HCT116 (cell line): ENCODE measurements at regions not wholly inside any gene's neighbourhood (a gene's known extent, or its start where the extent isn't known, plus 50 kb on each side); places are given as distances from the start of the nearest gene placed in this dataset.
"Not testable (repeated sequence)": the region's sequence is repeated elsewhere in the genome, so short reads cannot be mapped to it uniquely, and the experiment has no call there.

Source experiments
- ATAC-seq: fragments of 200-7000 bp; cut with Tn5 transposase; 2 replicates; pipeline ENCODE4 v1.9.1; 2020; ENCODE audit warnings: mild to moderate bottlenecking, moderate library complexity
- BruUV-seq: library from RNA; stranded (reverse); fragments of 400-500 nt; replicated peaks from 2 replicates; lab custom pipeline; 2021; lab: Mats Ljungman, UMichigan
- CTCF ChIA-PET: fragments of 300-600 bp; sonication (Branson Sonifier 250); formaldehyde crosslinking; loops from one replicate; lab custom pipeline; 2021; ENCODE audit warnings: antibody characterized with exemption; lab: Charles Lee
- POLR2A ChIA-PET: fragments of 300-600, 350-600 bp; sonication (Branson Sonifier 250); formaldehyde crosslinking; loops from one replicate; lab custom pipeline; 2021; ENCODE audit warnings: antibody characterized with exemption; lab: Charles Lee
- RAD21 ChIA-PET, 2 experiments: fragments of 300-600 bp; sonication (Branson Sonifier 250); formaldehyde crosslinking; loops; one replicate each; lab custom pipeline; 2023; ENCODE audit warnings: low total read pairs in 2 of 2; ENCODE audit not compliant: uncharacterized antibody in 2 of 2, unreplicated experiment in 2 of 2, low non-redundant PET in 1 of 2; lab: Charles Lee
- DNase-seq: peaks from one replicate; pipeline ENCODE4 v3.0.0-alpha.2; 2010; ENCODE audit warnings: low read depth, low spot score
- H2AFZ ChIP-seq: fragments of 200-600 bp; shearing (Covaris generic), sonication (generic); 2 replicates; pipeline ENCODE4 v1.6.1; 2017; ENCODE audit warnings: low read depth, mixed run types, mixed read lengths, antibody characterized with exemption, low read length; ENCODE audit not compliant: poor library complexity, severe bottlenecking
- H3K27ac ChIP-seq: 2 replicates; pipeline ENCODE4 v1.5.1; 2012; ENCODE audit warnings: low read depth, low read length
- H3K27me3 ChIP-seq: fragments of 200-600 bp; sonication (generic); 2 replicates; pipeline ENCODE4 v1.6.1; 2016; ENCODE audit warnings: mixed run types, low read length, mixed read lengths; ENCODE audit not compliant: insufficient read depth
- H3K36me3 ChIP-seq, 2 experiments: fragments of 200-500 bp in 1 of 2; fragments of 200-600 bp in 1 of 2; sonication (Bioruptor generic) in 1 of 2; sonication (generic) in 1 of 2; 2 replicates each; pipeline versions ENCODE4 v1.5.1 to v1.6.1; 2014 to 2016; ENCODE audit warnings: low read length in 2 of 2, inconsistent platforms in 1 of 2, mixed read lengths in 1 of 2, mixed run types in 1 of 2; ENCODE audit not compliant: insufficient read depth in 2 of 2, control insufficient read depth in 1 of 2
- H3K4me1 ChIP-seq, 2 experiments: fragments of 200-600 bp in 1 of 2; sonication (generic) in 1 of 2; 2 replicates each; pipeline versions ENCODE4 v1.5.1 to v1.6.1; 2012 to 2017; ENCODE audit warnings: low read length in 2 of 2, inconsistent platforms in 1 of 2, mild to moderate bottlenecking in 1 of 2, mixed read lengths in 1 of 2, mixed run types in 1 of 2, moderate library complexity in 1 of 2; ENCODE audit not compliant: insufficient read depth in 2 of 2, control insufficient read depth in 1 of 2
- H3K4me2 ChIP-seq: fragments of 200-600 bp; sonication (generic); 2 replicates; pipeline ENCODE4 v1.6.1; 2017; ENCODE audit warnings: mixed run types, low read length, mixed read lengths
- H3K4me3 ChIP-seq, 2 experiments: fragments of 200-600 bp in 1 of 2; sonication (generic) in 1 of 2; replicated peaks in 1 of 2; 2 replicates each; pipeline ENCODE4 v1.5.1; 2011 to 2016; ENCODE audit warnings: low read length in 2 of 2, control low read depth in 1 of 2, low read depth in 1 of 2, mild to moderate bottlenecking in 1 of 2, mixed read lengths in 1 of 2, mixed run types in 1 of 2
- H3K79me2 ChIP-seq: fragments of 200-600 bp; sonication (generic); 2 replicates; pipeline ENCODE4 v1.6.1; 2017; ENCODE audit warnings: mild to moderate bottlenecking, mixed run types, low read length, moderate library complexity, mixed read lengths; ENCODE audit not compliant: insufficient read depth
- H3K9ac ChIP-seq: fragments of 200-600 bp; sonication (generic); 2 replicates; pipeline ENCODE4 v1.6.1; 2016; ENCODE audit warnings: low read length, mixed read lengths
- H3K9me2 ChIP-seq: fragments of 200-600 bp; sonication (generic), shearing (Covaris generic); 2 replicates; pipeline ENCODE4 v1.6.1; 2017; ENCODE audit warnings: mixed run types, mild to moderate bottlenecking, moderate library complexity; ENCODE audit not compliant: insufficient read depth
- H3K9me3 ChIP-seq, 2 experiments: fragments of 200-500 bp in 1 of 2; fragments of 200-600 bp in 1 of 2; sonication (Bioruptor generic) in 1 of 2; sonication (generic) in 1 of 2; 2 replicates each; pipeline ENCODE4 v1.6.1; 2014 to 2017; ENCODE audit warnings: low read length in 2 of 2, mixed read lengths in 2 of 2, inconsistent platforms in 1 of 2, low read depth in 1 of 2, mild to moderate bottlenecking in 1 of 2, mixed run types in 1 of 2, moderate library complexity in 1 of 2; ENCODE audit not compliant: control insufficient read depth in 1 of 2, insufficient read depth in 1 of 2
- H4K20me1 ChIP-seq: fragments of 200-600 bp; sonication (generic), shearing (Covaris generic); 2 replicates; pipeline ENCODE4 v1.6.1; 2017; ENCODE audit warnings: mixed run types, mild to moderate bottlenecking, moderate library complexity; ENCODE audit not compliant: insufficient read depth
- CEBPB ChIP-seq: IDR thresholded peaks from 2 replicates; pipeline ENCODE4 v1.6.1; 2012; ENCODE audit warnings: low read depth
- EZH2phosphoT487 ChIP-seq: fragments of 200-600 bp; IDR thresholded peaks from 2 replicates; pipeline ENCODE4 v1.6.1; 2018; ENCODE audit warnings: antibody characterized with exemption, borderline replicate concordance
- FOSL1 ChIP-seq: IDR thresholded peaks from 2 replicates; pipeline ENCODE4 v1.6.1; 2012; ENCODE audit warnings: low read depth
- ZFX ChIP-seq: fragments of 450-650 bp; IDR thresholded peaks from 2 replicates; pipeline ENCODE4 v1.6.1; 2017
- intact Hi-C: fragments of 100-400 bp; cut with micrococcal nuclease; formaldehyde crosslinking; loops from 2 replicates; pipeline ENCODE4 v1.10.0; 2022
- TF ChIP-seq, protein P1 (sequence below): IDR thresholded peaks from 2 replicates; pipeline ENCODE4 v1.6.1; 2012
- TF ChIP-seq, protein P2 (sequence below): IDR thresholded peaks from 2 replicates; pipeline ENCODE4 v1.6.1; 2011; ENCODE audit warnings: mild to moderate bottlenecking, low read length, moderate library complexity; ENCODE audit not compliant: insufficient replicate concordance; ENCODE audit errors: extremely low read depth

DNA sequence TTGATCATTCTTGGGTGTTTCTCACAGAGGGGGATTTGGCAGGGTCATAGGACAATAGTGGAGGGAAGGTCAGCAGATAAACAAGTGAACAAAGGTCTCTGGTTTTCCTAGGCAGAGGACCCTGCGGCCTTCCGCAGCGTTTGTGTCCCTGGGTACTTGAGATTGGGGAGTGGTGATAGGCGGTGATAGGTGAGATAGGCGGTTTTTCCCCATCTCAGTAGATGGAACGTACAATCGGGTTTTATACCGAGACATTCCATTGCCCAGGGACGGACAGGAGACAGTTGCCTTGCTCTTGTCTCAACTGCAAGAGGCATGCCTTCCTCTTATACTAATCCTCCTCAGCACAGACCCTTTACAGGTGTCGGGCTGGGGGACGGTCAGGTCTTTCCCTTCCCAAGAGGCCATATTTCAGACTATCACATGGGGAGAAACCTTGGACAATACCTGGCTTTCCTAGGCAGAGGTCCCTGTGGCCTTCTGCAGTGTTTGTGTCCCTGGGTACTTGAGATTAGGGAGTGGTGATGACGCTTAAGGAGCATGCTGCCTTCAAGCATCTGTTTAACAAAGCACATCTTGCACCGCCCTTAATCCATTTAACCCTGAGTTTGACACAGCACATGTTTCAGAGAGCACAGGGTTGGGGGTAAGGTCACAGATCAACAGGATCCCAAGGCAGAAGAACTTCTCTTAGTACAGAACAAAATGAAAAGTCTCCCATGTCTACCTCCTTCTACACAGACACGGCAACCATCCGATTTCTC lies 86.2 kb downstream of the OR2B2 start:
- H3K4me2 ChIP-seq, H3K36me3 ChIP-seq, H3K9me2 ChIP-seq, H3K4me3 ChIP-seq, H2AFZ ChIP-seq, H3K79me2 ChIP-seq, H3K9me3 ChIP-seq, CTCF ChIA-PET, intact Hi-C loops, H4K20me1 ChIP-seq, DNase-seq, H3K9ac ChIP-seq, H3K27me3 ChIP-seq, ATAC-seq, BruUV-seq, RAD21 ChIA-PET: not testable (repeated sequence)
- Histone ChIP-seq H3K27ac (peak overlapping the region; percentile 76; the same call in 1 of the 2 replicates), H3K4me1 (peaks cover 5 to 47% of the 10 kb centered on the region in 2 experiments; a peak in 3 of 4 replicates)
- POLR2A ChIA-PET = interaction anchor here (3.0 to 9.0 kb wide), 5 partner anchors 8 to 1702 kb away, joined by 11 to 173 read pairs (median 137); a partner anchor contains a TSS

DNA sequence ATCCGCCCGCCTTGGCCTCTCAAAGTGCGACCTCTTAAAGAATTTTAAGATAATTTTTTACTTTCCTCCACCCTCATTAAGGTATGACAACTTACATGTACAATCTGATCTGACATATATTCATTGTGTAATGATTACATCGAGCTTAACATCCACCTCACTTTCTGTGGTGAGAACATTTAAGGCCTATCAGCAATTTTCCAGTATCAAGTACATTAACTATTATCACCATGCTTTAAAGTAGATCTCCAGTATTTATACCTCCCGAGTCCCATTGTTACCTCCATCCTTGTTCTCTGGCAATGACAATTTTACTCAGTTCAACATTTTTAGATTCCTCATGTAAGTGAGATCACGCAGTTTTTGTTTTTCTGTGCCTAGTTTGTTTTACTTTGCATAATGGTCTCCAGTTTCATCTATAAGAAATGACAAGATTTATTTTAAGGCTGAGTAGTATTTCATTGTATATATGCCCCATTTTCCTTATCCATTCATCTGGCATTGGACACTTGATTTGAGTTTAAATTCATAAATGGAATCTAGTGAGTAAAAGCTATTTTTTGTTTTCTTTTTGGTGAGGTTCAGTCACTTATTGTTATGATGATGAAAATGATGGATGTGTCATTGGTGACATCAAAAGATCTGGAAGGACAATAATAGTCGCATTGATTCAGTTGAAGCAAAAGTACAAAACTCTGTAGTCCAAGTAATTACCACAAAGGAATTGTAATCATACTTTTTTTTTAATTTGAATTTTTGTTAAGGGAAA lies 87.0 kb downstream of the OR2B2 start:
- Histone ChIP-seq H2AFZ (no peak overlapping the region), H3K4me1 (peaks cover 5 to 39% of the 10 kb centered on the region in 2 experiments; a peak in 3 of 4 replicates), H3K79me2 (no peaks in the 10 kb centered on the region), H3K4me2 (peak overlapping the region; percentile 91), H3K4me3 (peak overlapping the region; percentile 50 to 71), H3K27ac (peak overlapping the region; percentile 76), H3K36me3 (no peaks in the 10 kb centered on the region), H4K20me1 (no peaks in the 10 kb centered on the region), H3K9me3 (no peaks in the 10 kb centered on the region), H3K27me3 (no peaks in the 10 kb centered on the region), H3K9me2 (no peaks in the 10 kb centered on the region), H3K9ac (peak overlapping the region; percentile 88)
- ATAC-seq (no peak), DNase-seq (no peak)
- ChIA-PET RAD21 (no interaction called here), CTCF (interaction anchor here (1.1 to 1.4 kb wide), 3 partner anchors 9 to 71 kb away, joined by 3 to 5 read pairs (median 3); no protein-coding TSS in a partner anchor), POLR2A (interaction anchor here (1.4 to 9.0 kb wide), 8 partner anchors 9 to 1804 kb away, joined by 4 to 173 read pairs (median 50); a partner anchor contains a TSS)
- TF ChIP-seq ZFX (no peak), FOSL1 (no peak), CEBPB (no peak), EZH2phosphoT487 (no peak)
- TF ChIP-seq, protein P1, sequence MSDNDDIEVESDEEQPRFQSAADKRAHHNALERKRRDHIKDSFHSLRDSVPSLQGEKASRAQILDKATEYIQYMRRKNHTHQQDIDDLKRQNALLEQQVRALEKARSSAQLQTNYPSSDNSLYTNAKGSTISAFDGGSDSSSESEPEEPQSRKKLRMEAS = no peak
- TF ChIP-seq, protein P2, sequence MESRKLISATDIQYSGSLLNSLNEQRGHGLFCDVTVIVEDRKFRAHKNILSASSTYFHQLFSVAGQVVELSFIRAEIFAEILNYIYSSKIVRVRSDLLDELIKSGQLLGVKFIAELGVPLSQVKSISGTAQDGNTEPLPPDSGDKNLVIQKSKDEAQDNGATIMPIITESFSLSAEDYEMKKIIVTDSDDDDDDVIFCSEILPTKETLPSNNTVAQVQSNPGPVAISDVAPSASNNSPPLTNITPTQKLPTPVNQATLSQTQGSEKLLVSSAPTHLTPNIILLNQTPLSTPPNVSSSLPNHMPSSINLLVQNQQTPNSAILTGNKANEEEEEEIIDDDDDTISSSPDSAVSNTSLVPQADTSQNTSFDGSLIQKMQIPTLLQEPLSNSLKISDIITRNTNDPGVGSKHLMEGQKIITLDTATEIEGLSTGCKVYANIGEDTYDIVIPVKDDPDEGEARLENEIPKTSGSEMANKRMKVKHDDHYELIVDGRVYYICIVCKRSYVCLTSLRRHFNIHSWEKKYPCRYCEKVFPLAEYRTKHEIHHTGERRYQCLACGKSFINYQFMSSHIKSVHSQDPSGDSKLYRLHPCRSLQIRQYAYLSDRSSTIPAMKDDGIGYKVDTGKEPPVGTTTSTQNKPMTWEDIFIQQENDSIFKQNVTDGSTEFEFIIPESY = no peak
- intact Hi-C loops = no loop called here
- no TSS peak for BruUV-seq
